GM21737 (cell line): ENCODE measurements at regions not wholly inside any gene's neighbourhood (a gene's known extent, or its start where the extent isn't known, plus 50 kb on each side); places are given as distances from the start of the nearest gene placed in this dataset.

Experiments used
- ATAC-seq: cut with Tn5 transposase; IDR thresholded peaks from one replicate; pipeline ENCODE4 v1.9.1; 2021; ENCODE audit warnings: mild to moderate bottlenecking, moderate library complexity; ENCODE audit not compliant: unreplicated experiment

DNA sequence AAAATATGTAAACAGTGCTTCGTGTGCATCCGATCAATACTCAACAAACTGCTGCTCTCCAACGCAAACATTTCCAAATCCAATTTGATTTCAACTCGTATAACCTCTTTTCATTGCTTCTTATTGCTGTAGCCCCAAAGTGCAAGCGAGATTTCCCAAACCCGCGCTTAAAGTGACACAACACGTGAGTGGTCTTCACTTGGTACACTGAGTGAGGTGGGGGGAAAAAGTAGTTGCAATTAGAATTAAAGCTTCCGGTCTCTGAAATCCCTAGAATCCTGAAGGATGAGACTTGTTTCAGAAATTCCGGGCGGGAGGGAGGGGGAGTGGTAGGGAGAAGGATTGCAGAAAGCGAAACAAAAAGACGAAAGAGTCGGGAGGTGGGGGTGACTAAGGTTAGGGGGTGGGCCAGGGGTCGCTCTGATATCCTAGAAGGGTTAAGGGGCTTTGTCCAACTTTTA lies 387.5 kb downstream of the BCAT1 start:
- ATAC-seq, result no peak

- ATAC-seq, result no peak
Measured at GRCh38 chr12:24560831-24561271, 388.1 kb downstream of the BCAT1 start.

GRCh38 chr12:24560192-24560775 lies 388.6 kb downstream of the BCAT1 start:
- no peak for ATAC-seq

DNA sequence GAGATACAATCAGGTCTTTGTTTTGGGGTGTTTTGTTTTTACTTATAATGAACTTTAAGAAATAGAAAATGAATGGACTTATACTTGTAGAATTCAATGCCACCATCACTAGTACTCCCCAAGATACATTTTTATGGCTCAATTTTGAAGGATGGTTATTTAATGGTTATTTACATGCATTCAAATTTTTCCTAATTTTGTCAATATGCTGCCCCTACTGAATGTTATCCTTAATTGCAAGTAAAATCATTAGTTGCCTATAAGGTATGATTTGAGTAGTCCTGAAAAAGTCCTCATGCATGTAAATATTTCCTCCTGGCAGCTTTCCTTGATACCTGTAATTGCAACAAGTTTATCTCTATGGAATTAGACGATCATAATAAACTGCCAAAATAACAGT lies 391.2 kb downstream of the BCAT1 start:
- ATAC-seq, result no peak

GRCh38 chr12:24555730-24556129 lies 393.2 kb downstream of the BCAT1 start:
- ATAC-seq, result no peak

- no peak for ATAC-seq
Measured at GRCh38 chr12:24554612-24555295, 394.1 kb downstream of the BCAT1 start.

GRCh38 chr12:24553259-24553658 lies 395.6 kb downstream of the BCAT1 start:
- ATAC-seq, result no peak

- ATAC-seq, result no peak
Measured at GRCh38 chr12:24551163-24551786, 397.6 kb downstream of the BCAT1 start.

GRCh38 chr12:24550609-24551008 lies 398.3 kb downstream of the BCAT1 start:
- ATAC-seq, result no peak

GRCh38 chr12:24546661-24547060 lies 402.2 kb downstream of the BCAT1 start:
- ATAC-seq, result no peak

GRCh38 chr12:24546084-24546483 lies 402.8 kb downstream of the BCAT1 start:
- no peak for ATAC-seq

DNA sequence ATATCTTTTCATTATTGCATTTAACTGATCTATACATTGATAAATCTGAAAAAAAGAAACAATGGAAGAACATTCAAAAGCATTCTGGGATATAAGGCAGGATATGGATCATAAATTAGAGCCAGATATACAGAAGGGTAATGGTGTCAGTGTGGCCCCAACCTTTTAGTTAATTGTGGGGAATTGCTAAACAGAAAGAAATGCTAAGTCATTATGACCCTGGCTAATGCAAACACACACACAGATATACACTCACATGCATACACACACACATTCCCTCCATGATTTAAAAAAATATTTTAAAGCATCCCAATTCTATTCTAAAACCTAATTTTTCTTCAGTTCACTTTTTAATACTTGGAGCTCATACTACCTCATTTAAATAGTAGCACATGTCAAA lies 404.5 kb downstream of the BCAT1 start:
- no peak for ATAC-seq

GRCh38 chr12:24541193-24541871 lies 407.6 kb downstream of the BCAT1 start:
- ATAC-seq, result no peak

DNA sequence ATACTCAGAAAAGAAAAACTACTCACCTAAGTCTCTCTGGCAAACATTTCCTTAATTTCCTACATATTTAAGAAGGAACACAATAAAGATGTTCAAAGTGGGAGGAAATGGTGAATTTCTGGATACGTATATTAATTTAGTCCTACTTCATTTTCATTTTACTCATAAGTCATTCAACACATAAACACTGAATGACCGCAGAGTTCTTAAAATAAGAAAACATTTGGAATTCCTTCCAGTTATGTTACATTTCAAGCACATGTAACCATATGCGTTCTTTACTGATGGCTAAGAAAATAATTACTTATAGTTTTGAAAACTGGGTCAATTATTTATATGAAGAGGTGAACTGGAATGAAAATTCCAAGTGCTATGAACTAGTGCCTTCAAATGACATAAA lies 409.3 kb downstream of the BCAT1 start:
- ATAC-seq, result no peak

- ATAC-seq, result no peak
Measured at GRCh38 chr12:24537083-24537860, 411.6 kb downstream of the BCAT1 start.

DNA sequence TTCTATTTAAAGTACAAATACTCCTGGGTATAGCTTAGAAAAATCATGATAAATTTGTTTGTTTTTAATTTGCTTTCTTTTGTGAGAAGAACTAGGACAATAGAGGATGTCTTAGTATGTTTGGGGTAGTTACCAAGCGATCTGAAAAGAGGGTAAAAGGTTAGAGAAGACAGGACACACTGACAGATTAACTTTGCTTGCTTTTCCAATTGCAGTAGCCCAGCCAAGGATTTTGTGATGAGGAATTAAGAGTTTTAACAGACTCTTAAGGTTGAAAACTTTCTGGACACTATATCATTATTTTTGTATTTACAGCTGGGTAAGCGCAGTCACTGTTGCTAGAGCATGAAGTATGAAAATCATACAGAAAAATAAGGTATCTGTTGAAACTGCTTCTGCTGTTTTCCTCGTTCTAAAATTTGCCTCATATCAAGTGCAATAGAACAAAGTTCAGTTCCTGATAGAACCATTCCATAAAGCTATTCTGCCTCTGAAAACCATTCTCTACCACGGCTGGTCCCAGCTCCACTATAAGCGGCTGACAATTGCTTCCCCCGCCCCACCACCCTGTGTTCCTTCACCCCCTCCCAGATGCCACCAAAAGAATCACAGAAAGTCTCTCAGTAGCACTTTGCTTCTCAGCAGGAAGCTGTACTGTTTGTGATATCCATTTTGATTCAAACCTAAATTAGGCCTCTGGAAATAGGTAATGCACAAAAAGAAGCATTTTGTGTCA lies 413.4 kb downstream of the BCAT1 start:
- no peak for ATAC-seq

- ATAC-seq, result no peak
Measured at GRCh38 chr12:24534622-24535021, 414.3 kb downstream of the BCAT1 start.

- ATAC-seq, result no peak
Measured at GRCh38 chr12:24533716-24534352, 415.1 kb downstream of the BCAT1 start.

GRCh38 chr12:24530689-24531088 lies 418.2 kb downstream of the BCAT1 start:
- ATAC-seq, result no peak

- no peak for ATAC-seq
Measured at GRCh38 chr12:24527102-24527501, 421.8 kb downstream of the BCAT1 start.
